Ishikawa (cell line): ENCODE measurements at regions not wholly inside any gene's neighbourhood (a gene's known extent, or its start where the extent isn't known, plus 50 kb on each side); places are given as distances from the start of the nearest gene placed in this dataset.

Experiments
- CEBPB ChIP-seq: IDR thresholded peaks from 2 replicates; pipeline ENCODE4 v1.6.1; 2012
- CREB1 ChIP-seq: IDR thresholded peaks from 2 replicates; pipeline ENCODE4 v1.6.1; 2012; ENCODE audit warnings: low read depth
- EGR1 ChIP-seq: IDR thresholded peaks from 2 replicates; pipeline ENCODE4 v1.6.1; 2012
- EP300 ChIP-seq: IDR thresholded peaks from 2 replicates; pipeline ENCODE4 v1.6.1; 2012; ENCODE audit warnings: borderline replicate concordance
- FOXM1 ChIP-seq: IDR thresholded peaks from 2 replicates; pipeline ENCODE4 v1.6.1; 2012; ENCODE audit warnings: low read depth, borderline replicate concordance
- MAX ChIP-seq: IDR thresholded peaks from 2 replicates; pipeline ENCODE4 v1.6.1; 2012
- NFIC ChIP-seq: IDR thresholded peaks from 2 replicates; pipeline ENCODE4 v1.6.1; 2012
- RAD21 ChIP-seq: IDR thresholded peaks from 2 replicates; pipeline ENCODE4 v1.6.1; 2012; ENCODE audit warnings: low read depth
- TAF1 ChIP-seq: IDR thresholded peaks from 2 replicates; pipeline ENCODE4 v1.6.1; 2012; ENCODE audit warnings: low read depth, mild to moderate bottlenecking
- TCF12 ChIP-seq: IDR thresholded peaks from 2 replicates; pipeline ENCODE4 v1.6.1; 2012; ENCODE audit warnings: low read depth
- TEAD4 ChIP-seq: IDR thresholded peaks from 2 replicates; pipeline ENCODE4 v1.6.1; 2012
- YY1 ChIP-seq: IDR thresholded peaks from 2 replicates; pipeline ENCODE4 v1.6.1; 2012; ENCODE audit warnings: low read depth
- ZBTB7A ChIP-seq: IDR thresholded peaks from 2 replicates; pipeline ENCODE4 v1.6.1; 2012; ENCODE audit warnings: low read depth
- TF ChIP-seq, protein P1 (sequence below): IDR thresholded peaks from 2 replicates; pipeline ENCODE4 v1.6.1; 2012
- TF ChIP-seq, protein P2 (sequence below): IDR thresholded peaks from 2 replicates; pipeline ENCODE4 v1.6.1; 2012; ENCODE audit warnings: low read depth, mild to moderate bottlenecking

GRCh38 chr9:91156451-91157234 is 205.1 kb downstream of the AUH start:
- TF ChIP-seq TCF12 (no peak), NFIC (no peak), EP300 (no peak), MAX (no peak), TEAD4 (no peak), YY1 (no peak), TAF1 (no peak), RAD21 (no peak), EGR1 (no peak), FOXM1 (no peak), CEBPB (no peak), CREB1 (no peak)
- TF ChIP-seq, protein P1, sequence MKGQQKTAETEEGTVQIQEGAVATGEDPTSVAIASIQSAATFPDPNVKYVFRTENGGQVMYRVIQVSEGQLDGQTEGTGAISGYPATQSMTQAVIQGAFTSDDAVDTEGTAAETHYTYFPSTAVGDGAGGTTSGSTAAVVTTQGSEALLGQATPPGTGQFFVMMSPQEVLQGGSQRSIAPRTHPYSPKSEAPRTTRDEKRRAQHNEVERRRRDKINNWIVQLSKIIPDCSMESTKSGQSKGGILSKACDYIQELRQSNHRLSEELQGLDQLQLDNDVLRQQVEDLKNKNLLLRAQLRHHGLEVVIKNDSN: no peak

- TF ChIP-seq NFIC (no peak), TAF1 (no peak), CEBPB (no peak), RAD21 (no peak), FOXM1 (no peak), EP300 (no peak), YY1 (no peak), EGR1 (no peak), ZBTB7A (no peak), CREB1 (no peak), TEAD4 (no peak), TCF12 (no peak), MAX (no peak)
- TF ChIP-seq, protein P2, sequence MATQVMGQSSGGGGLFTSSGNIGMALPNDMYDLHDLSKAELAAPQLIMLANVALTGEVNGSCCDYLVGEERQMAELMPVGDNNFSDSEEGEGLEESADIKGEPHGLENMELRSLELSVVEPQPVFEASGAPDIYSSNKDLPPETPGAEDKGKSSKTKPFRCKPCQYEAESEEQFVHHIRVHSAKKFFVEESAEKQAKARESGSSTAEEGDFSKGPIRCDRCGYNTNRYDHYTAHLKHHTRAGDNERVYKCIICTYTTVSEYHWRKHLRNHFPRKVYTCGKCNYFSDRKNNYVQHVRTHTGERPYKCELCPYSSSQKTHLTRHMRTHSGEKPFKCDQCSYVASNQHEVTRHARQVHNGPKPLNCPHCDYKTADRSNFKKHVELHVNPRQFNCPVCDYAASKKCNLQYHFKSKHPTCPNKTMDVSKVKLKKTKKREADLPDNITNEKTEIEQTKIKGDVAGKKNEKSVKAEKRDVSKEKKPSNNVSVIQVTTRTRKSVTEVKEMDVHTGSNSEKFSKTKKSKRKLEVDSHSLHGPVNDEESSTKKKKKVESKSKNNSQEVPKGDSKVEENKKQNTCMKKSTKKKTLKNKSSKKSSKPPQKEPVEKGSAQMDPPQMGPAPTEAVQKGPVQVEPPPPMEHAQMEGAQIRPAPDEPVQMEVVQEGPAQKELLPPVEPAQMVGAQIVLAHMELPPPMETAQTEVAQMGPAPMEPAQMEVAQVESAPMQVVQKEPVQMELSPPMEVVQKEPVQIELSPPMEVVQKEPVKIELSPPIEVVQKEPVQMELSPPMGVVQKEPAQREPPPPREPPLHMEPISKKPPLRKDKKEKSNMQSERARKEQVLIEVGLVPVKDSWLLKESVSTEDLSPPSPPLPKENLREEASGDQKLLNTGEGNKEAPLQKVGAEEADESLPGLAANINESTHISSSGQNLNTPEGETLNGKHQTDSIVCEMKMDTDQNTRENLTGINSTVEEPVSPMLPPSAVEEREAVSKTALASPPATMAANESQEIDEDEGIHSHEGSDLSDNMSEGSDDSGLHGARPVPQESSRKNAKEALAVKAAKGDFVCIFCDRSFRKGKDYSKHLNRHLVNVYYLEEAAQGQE: no peak
- TF ChIP-seq, protein P1: no peak
Observed at GRCh38 chr9:91157883-91158282, 203.8 kb downstream of the AUH start.

DNA sequence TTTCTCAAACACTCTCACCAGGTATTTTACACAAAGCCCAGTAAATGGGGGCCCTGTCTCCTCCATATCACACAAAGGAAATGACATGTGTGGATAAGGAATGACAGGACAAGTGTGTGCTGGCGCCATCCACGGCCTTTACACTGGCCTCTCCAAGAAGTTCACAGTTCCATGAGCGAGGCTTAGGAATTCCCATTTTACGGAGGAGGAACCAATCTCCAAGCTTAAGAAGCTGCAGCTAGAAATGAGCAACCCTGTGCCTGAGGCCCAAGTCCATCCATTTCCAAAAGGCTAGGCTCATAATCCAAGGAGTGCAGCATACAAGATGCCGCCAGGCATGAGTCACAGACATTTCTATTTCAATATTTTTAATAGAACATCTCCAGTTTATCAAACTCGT is 203.4 kb downstream of the AUH start:
- TF ChIP-seq CEBPB (no peak), YY1 (no peak), RAD21 (no peak), TEAD4 (no peak), ZBTB7A (no peak)

DNA sequence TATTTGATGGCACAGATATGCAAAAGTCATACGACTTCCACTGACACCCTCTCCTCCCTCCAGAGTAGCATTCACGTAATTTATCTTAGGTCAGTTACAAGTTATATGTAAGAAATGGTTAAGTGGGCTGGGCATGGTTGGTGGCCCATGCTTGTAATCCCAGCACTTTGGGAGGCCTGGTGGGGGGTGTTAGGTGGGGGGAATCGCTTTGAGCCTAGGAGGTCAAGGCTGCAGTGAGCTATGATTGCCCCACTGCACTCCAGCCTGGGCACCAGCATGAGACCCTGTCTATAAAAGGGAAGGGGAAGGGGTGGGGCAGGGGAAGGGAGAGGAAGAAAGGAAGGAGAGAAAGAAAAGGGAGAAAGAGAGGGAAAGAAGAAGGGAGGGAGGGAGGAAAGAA is 202.8 kb downstream of the AUH start:
- TF ChIP-seq CREB1 (no peak), TEAD4 (no peak), CEBPB (no peak), NFIC (no peak), TAF1 (no peak), YY1 (no peak), RAD21 (no peak), MAX (no peak), EGR1 (no peak), FOXM1 (no peak), ZBTB7A (no peak), EP300 (no peak), TCF12 (no peak)
- TF ChIP-seq, protein P1: no peak
- TF ChIP-seq, protein P2: no peak

DNA sequence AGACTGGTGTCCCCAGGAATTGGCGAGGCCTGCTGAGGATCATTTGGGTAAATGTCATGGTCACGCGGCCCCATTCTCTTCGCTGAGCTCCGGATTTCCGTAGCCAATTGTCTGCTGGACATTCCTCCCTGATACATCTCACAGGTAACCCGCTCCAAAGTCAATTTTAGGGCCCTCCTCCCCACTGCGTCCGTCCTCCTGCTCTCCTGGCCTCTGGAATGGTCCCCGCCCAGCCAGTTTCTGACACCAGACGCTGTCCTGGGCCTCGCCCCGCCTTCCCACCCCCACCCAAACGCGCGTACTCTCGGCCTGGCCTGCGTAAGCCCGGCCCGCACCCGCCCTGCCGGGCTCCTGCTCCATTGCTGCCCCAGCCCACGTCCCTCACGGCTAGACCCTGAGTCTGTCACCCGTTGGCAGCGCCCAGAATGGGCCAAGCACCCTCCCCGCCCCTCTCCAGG is 202.0 kb downstream of the AUH start:
- TF ChIP-seq TCF12: no peak
- TF ChIP-seq EP300: no peak
- no peak for TF ChIP-seq TAF1
- TF ChIP-seq MAX: no peak
- TF ChIP-seq CREB1: no peak
- no peak for TF ChIP-seq EGR1
- no peak for TF ChIP-seq YY1
- TF ChIP-seq ZBTB7A: no peak
- TF ChIP-seq, protein P1: no peak
- TF ChIP-seq NFIC: no peak
- no peak for TF ChIP-seq RAD21
- no peak for TF ChIP-seq TEAD4
- TF ChIP-seq, protein P2: no peak
- no peak for TF ChIP-seq FOXM1
- TF ChIP-seq CEBPB: no peak
